NCI-H2171 treated with DMSO at 0.1 percent for 48 hours (cell line): ENCODE measurements at regions not wholly inside any gene's neighbourhood (a gene's known extent, or its start where the extent isn't known, plus 50 kb on each side); places are given as distances from the start of the nearest gene placed in this dataset.

ENCODE experiments used
- DNase-seq: peaks from one replicate; lab custom pipeline; 2025; lab: John Stamatoyannopoulos, UW

DNA sequence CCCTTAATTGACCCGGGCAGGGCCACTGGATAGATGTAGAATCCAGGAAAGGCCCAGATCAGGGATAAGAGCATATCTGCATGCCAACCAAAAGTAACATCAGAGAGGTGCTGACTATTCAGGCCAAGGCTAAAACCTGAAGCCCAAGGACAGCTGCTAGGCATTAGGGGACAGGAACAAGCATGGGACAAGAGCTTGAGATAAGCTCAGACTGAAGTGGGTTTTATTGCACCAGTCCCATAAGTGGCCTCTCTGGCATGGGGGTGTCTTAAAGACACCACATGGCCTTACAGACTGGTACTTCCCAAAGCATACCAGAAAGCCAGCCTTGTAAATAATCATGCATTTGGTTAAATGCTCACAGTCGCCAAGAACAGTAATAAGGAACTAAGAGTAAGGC lies 376.1 kb downstream of the FBXW7 start:
- DNase-seq = no peak

DNA sequence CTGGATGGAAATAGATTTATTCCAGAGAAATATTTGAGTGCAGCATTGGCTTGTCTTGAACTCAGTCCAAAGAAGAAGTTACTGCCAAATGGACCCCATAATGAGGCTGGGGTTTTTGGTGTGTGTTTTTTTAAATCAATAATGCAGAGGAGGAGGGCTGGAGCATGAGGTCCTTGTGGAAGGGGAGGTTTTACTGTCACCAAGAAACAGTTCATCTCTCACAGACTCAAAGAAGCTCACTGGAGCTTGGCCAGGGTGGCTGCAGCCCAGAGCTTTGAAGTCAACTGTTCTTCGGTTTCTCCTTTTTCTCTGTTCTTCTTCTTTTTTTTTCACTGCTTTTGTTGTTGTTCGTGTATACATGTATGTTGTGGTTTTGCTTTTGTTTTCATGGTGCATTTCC lies 377.7 kb downstream of the FBXW7 start:
- no peak for DNase-seq

- DNase-seq = no peak
Observed at GRCh38 chr4:152157629-152158028, 378.3 kb downstream of the FBXW7 start.

GRCh38 chr4:152156442-152156841 lies 379.4 kb downstream of the FBXW7 start:
- DNase-seq = no peak

GRCh38 chr4:152155070-152155469 lies 380.8 kb downstream of the FBXW7 start:
- DNase-seq = no peak

GRCh38 chr4:152154433-152154832 lies 381.5 kb downstream of the FBXW7 start:
- no peak for DNase-seq

- DNase-seq = no peak
Observed at GRCh38 chr4:152153476-152154270, 382.2 kb downstream of the FBXW7 start.

DNA sequence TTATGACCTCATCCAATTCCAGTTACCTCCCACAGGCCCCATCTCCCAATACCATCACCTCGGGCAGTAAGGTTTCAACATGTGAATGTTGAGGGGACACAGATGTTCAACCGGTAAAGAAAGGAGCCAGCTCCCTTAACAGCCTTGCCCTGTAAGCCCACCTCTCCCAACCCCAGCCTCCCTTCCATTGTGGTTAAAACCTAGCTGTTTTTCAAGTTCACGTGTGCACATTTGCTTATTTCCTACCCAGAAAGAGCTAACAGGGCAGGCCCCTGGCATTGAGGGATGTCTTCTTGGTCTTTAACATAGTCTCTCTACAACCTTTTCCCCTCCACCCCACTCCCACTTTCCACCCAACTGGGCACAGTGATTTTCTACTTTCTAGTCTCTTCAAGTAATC lies 385.7 kb downstream of the FBXW7 start:
- DNase-seq = no peak

GRCh38 chr4:152149745-152150144 lies 386.1 kb downstream of the FBXW7 start:
- no peak for DNase-seq

DNA sequence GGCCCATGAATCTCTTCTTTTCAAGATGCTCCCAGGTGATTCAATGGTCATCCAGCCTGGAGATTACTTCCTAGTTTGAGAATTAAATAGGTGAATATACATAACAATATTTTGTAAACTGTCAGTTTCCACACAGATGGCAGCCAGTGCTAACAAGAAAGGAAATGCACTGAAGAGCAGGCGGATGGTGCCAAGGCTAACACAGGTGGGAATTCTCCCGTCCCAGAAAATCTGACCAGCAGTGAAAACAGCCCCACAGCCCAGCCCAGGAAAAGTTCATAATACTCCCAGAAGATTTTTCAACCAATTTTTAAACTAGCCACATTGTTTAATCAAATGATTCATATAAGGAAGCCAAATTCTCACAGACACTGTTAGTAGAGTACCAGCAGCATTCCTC lies 387.2 kb upstream of the GATB start:
- DNase-seq = no peak

- DNase-seq = no peak
Observed at GRCh38 chr4:152146244-152146643, 385.4 kb upstream of the GATB start.

GRCh38 chr4:152143806-152144205 lies 383.0 kb upstream of the GATB start:
- no peak for DNase-seq

DNA sequence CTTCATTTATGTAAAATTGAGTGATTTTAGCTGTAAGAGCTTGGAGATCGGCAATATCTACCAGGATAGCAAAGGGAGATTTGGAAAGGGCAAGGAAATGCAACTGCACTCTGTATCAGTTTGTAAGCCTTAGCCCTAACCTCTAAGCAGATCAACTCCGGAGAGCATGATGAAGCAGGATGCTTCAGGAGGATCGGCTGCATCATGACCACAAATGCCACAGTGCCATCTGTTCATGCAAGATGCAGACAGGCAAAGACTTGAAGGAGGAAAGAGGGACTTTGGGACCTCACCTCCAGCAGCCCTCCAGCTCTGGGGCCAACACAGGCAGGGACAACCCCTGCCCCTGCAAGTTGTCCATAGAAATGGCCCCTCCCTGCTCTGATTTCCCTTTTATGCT lies 377.6 kb upstream of the GATB start:
- peak; percentile 17 for DNase-seq

DNA sequence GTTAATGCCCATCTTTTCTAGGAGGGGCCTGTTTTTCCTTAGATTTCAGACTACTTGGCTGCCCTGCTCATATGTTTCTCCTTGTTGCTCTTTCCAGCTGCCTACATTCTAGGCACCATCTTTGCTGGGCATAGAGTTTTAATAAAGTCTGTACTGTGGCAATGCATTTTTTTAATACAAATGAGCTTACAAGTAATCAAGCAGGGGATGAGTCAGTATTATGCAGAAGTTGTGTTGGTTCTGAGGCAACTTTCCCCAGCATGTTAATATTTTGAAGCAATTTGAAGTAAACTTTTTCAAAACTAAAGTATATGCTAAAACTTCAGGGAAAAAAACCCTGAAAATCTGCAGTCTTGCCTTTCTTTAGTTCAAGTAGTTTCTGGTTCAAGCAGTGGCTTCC lies 372.0 kb upstream of the GATB start:
- DNase-seq = no peak

GRCh38 chr4:152128356-152128755 lies 367.5 kb upstream of the GATB start:
- DNase-seq = no peak

- no peak for DNase-seq
Observed at GRCh38 chr4:152126238-152126637, 365.4 kb upstream of the GATB start.

- DNase-seq = no peak
Observed at GRCh38 chr4:152118819-152119553, 358.2 kb upstream of the GATB start.

DNA sequence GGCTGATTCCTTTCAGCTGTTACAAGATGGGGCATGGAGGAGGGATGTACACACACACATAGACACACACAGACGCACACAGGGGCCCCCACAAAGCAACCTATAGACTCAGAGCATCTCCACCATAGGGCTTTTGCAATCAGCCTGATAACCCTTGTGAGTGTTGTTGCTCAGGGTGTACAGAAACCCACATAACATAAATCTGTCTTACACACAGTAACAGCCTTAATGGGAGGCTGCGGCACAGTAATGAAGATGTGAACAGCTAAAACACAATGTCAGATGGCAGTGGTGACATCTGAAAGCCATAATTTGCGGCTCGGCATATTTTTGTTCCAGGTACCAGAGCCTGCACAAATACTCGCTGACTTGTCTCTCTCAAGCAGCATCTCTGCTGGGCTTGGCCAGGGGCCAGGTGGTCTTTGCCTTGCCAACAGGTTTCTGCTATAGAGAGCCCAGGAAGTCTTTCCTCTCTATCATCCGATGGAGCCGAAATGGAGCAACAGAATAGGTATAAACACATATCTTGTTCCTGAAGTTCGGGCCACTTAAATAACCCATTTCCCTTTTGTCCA lies 357.2 kb upstream of the GATB start:
- no peak for DNase-seq

DNA sequence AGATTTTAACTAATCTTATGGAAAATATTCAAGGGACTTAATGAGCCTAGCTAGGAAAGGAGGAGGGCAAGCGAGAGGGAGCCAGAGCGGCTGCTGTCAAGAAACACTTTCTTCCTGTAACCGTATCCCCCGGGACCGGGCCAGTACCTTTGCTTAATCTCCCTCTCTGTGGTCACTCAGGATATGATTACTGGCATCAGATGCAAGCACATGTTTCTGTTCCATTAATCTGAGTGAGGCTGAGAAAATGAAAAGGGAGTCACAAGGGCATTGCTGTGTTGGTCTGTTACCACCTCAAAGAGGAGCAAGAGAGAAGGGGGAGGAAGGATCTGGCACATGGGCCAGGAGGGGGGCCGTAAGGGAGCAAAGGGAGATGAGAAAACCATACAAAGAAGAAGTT lies 356.7 kb upstream of the GATB start:
- DNase-seq = no peak

GRCh38 chr4:152117054-152117453 lies 356.2 kb upstream of the GATB start:
- no peak for DNase-seq

- no peak for DNase-seq
Observed at GRCh38 chr4:152115794-152116193, 355.0 kb upstream of the GATB start.

GRCh38 chr4:152115118-152115517 lies 354.3 kb upstream of the GATB start:
- no peak for DNase-seq

DNA sequence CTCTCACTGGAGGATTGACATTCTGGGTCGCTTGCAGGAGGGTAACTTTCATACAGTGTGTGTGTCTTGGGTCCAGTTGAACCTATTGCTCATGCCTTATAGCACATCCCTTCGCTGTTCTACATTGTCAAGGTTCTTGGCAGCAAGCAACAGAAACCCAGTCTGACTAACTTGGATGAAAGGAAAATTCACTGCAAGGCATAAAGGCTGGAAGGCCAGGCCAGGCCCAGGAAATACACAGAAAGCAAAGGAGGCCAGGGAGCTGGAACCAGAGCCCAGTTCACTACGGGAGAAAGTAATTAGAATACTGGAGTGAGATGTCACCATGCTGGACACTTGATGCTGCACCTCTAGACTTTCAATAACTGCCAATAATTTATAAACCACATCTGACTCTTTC lies 353.8 kb upstream of the GATB start:
- no peak for DNase-seq
